ENCODE measurements at regions not wholly inside any gene's neighbourhood (a gene's known extent, or its start where the extent isn't known, plus 50 kb on each side); places are given as distances from the start of the nearest gene placed in this dataset.
A peak's percentile ranks its signal among the peaks of the same experiment; 100 is the strongest.

GRCh38 chr22:23408321-23408720 is 171.8 kb downstream of the IGLL1 start:
- no peak for DNase-seq (ENCODE audit: low read depth)
- TF ChIP-seq CTCF (IDR thresholded peaks at IDR 0.05; ENCODE audit: low read length, missing control alignments), result no peak
- no peak overlapping the region for H3K4me3 ChIP-seq (replicated peaks; ENCODE audit: low read depth, low read length)

- no peak for DNase-seq (ENCODE audit: low read depth)
- TF ChIP-seq CTCF (IDR thresholded peaks at IDR 0.05; ENCODE audit: low read length, missing control alignments), result no peak
- no peak overlapping the region for H3K4me3 ChIP-seq (replicated peaks; ENCODE audit: low read depth, low read length)
Observed at GRCh38 chr22:23405366-23405851, 174.7 kb downstream of the IGLL1 start.

DNA sequence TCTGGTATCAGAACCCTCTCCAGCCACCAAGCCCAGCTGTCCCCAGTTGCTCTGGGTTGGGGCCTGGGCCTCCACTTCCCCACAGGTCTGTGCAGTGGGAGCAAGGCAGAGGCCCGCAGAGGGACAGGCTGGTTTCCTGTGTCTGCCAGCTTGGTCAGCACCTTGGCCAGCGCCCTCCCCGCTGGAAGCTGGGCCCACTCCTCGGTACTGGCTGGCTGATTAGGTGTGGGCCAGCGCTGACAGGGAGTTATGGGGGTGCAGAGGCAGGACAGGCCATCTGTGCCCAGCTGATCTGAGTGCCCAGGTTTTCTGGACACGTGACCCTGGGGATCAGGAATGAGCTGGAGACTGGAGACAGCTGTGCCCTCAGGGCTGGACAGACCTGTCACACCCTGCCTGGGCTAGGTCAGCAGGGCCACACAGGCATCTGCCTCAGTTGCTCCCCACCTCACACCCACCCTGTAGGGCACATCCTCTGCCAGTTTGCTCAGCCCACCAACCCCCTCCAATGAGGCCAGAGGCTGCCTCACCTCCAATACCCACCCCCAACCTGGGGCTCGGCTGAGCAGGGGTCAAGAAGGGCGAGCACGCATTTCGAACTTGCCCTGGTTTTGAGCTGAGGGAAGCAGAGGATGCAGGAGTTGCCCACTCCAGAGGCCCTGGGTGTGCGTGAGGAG is 175.3 kb downstream of the IGLL1 start:
- TF ChIP-seq CTCF (IDR thresholded peaks at IDR 0.05; ENCODE audit: low read length, missing control alignments), result no peak
- H3K4me3 ChIP-seq (replicated peaks; ENCODE audit: low read depth, low read length), result no peak overlapping the region
- DNase-seq (ENCODE audit: low read depth), result peak; percentile 44

DNA sequence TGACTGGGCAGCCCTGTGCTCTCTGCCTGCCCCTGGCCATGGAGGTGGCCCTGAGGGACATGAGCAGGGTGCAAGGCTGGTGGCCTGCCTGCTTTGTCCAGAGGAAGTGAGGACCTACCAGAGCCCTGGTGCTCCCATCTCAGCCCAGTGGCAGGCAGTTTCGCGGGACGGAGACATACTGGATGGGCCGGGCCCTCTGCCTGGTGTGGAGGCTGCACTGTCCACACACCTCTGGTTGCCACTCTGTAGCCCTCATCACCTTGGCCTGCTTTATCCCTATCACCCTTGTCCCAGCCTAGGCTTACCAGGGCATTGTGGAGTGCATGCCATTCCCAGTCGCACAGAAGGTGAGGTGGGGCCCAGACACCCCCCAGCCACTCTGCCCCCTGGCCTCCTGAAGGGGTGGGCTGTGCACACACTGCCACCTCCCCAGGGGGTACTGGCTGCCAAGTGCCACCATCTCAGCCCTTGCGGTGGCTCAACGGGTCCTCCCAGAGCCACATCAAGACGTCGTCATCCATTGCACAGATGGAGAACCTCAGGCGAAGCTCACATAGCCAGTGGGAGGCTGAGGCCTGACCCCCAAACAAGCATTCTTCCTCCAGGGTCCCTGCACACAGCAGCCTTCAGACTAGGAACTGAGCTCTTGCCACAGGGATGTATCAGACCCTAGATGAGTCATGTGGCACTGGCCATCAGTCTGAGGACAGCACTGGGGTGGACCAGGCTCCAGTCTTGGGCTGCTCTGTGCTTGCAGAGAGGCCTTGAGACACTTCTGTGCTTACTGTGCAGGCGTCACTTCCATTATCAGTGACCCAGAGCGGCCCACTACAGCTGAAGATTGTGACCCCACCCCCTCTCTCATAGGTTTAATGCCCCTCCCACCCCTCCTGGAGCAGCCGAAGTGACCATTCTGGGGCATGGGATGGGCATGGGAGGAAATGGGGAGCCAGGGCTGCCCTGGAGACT is 176.1 kb downstream of the IGLL1 start:
- TF ChIP-seq CTCF (IDR thresholded peaks at IDR 0.05; ENCODE audit: low read length, missing control alignments), result no peak
- no peak overlapping the region for H3K4me3 ChIP-seq (replicated peaks; ENCODE audit: low read depth, low read length)
- DNase-seq (ENCODE audit: low read depth), result no peak

- no peak for DNase-seq (ENCODE audit: low read depth)
- H3K4me3 ChIP-seq (replicated peaks; ENCODE audit: low read depth, low read length), result no peak overlapping the region
- no peak for TF ChIP-seq CTCF (IDR thresholded peaks at IDR 0.05; ENCODE audit: low read length, missing control alignments)
Observed at GRCh38 chr22:23403152-23403719, 176.9 kb downstream of the IGLL1 start.

DNA sequence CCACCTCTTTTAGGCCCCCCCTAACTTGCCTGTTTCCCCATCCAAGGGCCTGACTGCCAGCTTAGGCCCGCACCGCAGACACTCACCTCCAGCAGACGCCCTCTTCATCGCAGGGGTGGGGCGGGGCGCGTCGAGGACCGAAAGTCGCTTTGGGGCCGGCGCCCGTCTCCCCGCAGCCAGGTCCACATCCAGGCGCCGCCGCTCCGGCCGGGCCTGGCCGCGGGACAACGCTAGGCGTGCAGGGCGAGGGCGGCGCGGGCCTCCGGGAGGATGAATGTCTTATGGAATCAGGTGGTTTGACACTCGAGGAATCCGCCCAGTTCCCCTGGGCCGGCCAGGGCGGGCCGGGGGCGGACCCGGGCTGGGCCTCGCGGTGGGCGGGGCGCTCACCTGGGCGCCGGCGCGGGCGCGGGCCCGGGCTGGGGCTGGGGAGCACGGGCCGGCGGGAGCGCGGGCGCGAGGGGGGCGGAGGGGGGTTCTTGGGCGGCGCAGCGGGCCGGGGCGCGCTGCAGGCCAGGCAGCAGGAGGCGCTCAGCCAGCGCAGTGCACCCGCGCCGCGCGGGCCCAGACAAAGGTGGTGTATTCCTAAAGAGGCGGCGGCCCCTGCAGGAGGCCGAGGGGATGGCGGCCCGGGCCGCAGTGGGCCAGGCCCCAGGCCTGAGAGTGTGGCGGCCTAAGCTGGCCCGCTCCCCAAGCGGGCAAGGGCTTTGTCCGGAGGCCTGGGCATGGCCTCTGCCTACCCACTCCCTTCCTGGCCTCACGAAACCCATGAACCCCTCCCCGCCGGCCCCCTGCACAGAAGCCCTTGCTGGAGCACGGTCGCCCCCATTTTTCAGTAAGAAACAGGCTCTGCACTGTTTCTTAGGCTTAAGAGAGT is 177.6 kb downstream of the IGLL1 start:
- peak; percentile 37 for TF ChIP-seq CTCF (IDR thresholded peaks at IDR 0.05; ENCODE audit: low read length, missing control alignments)
- H3K4me3 ChIP-seq (replicated peaks; ENCODE audit: low read depth, low read length), result no peak overlapping the region
- peak; percentile 53 for DNase-seq (ENCODE audit: low read depth)
